H9 (cell line): ENCODE measurements at regions not wholly inside any gene's neighbourhood (a gene's known extent, or its start where the extent isn't known, plus 50 kb on each side); places are given as distances from the start of the nearest gene placed in this dataset.

ENCODE experiments used
- DNase-seq: peaks from one replicate; pipeline ENCODE4 v3.0.0-alpha.2; 2017
- H2AFZ ChIP-seq: one replicate; pipeline ENCODE4 v1.6.1; 2013; ENCODE audit warnings: mild to moderate bottlenecking, low read length, control low read depth, moderate library complexity
- H2AK5ac ChIP-seq: 2 replicates; pipeline ENCODE4 v1.6.1; 2013; ENCODE audit warnings: low read length, control low read depth, mixed read lengths; ENCODE audit not compliant: insufficient read length
- H2BK120ac ChIP-seq: one replicate; pipeline ENCODE4 v1.6.1; 2013; ENCODE audit warnings: low read depth, mild to moderate bottlenecking, low read length, control low read depth, inconsistent platforms; ENCODE audit not compliant: poor library complexity, severe bottlenecking
- H2BK12ac ChIP-seq: 2 replicates; pipeline ENCODE4 v1.6.1; 2013; ENCODE audit warnings: low read length, control low read depth, mixed read lengths, low read depth; ENCODE audit not compliant: insufficient read length
- H2BK15ac ChIP-seq: 2 replicates; pipeline ENCODE4 v1.6.1; 2013; ENCODE audit warnings: low read depth, low read length, control low read depth
- H2BK20ac ChIP-seq: one replicate; pipeline ENCODE4 v1.6.1; 2013; ENCODE audit warnings: low read depth, mild to moderate bottlenecking, low read length, control low read depth, inconsistent platforms; ENCODE audit not compliant: poor library complexity, severe bottlenecking
- H2BK5ac ChIP-seq: 2 replicates; pipeline ENCODE4 v1.6.1; 2013; ENCODE audit warnings: low read length, control low read depth, mixed read lengths; ENCODE audit not compliant: insufficient read length
- H3K14ac ChIP-seq: 2 replicates; pipeline ENCODE4 v1.6.1; 2013; ENCODE audit warnings: low read length, control low read depth; ENCODE audit not compliant: insufficient read depth
- H3K18ac ChIP-seq: 2 replicates; pipeline ENCODE4 v1.6.1; 2013; ENCODE audit warnings: low read depth, mild to moderate bottlenecking, mixed read lengths, low read length, control low read depth; ENCODE audit not compliant: insufficient read length
- H3K23ac ChIP-seq: 2 replicates; pipeline ENCODE4 v1.6.1; 2013; ENCODE audit warnings: low read length, control low read depth, mixed read lengths, low read depth; ENCODE audit not compliant: insufficient read length
- H3K23me2 ChIP-seq: 2 replicates; pipeline ENCODE4 v1.6.1; 2013; ENCODE audit warnings: low read depth, mild to moderate bottlenecking, mixed read lengths, low read length, control low read depth; ENCODE audit not compliant: insufficient read length, poor library complexity, severe bottlenecking
- H3K27ac ChIP-seq: 2 replicates; pipeline ENCODE4 v1.5.1; 2013; ENCODE audit warnings: low read length, control low read depth, mixed read lengths, low read depth; ENCODE audit not compliant: insufficient read length
- H3K27me3 ChIP-seq: 2 replicates; pipeline ENCODE4 v1.6.1; 2013; ENCODE audit warnings: low read length, control low read depth, inconsistent platforms; ENCODE audit not compliant: insufficient read depth
- H3K4ac ChIP-seq: 2 replicates; pipeline ENCODE4 v1.6.1; 2013; ENCODE audit warnings: low read depth, mild to moderate bottlenecking, control low read depth, inconsistent platforms, low read length, moderate library complexity
- H3K4me1 ChIP-seq: 2 replicates; pipeline ENCODE4 v1.6.1; 2013; ENCODE audit warnings: low read length, control low read depth, inconsistent platforms; ENCODE audit not compliant: insufficient read depth
- H3K4me2 ChIP-seq: 2 replicates; pipeline ENCODE4 v1.6.1; 2013; ENCODE audit warnings: low read length, control low read depth, mixed read lengths; ENCODE audit not compliant: insufficient read length, insufficient read depth
- H3K56ac ChIP-seq: 2 replicates; pipeline ENCODE4 v1.6.1; 2013; ENCODE audit warnings: low read depth, mild to moderate bottlenecking, mixed read lengths, low read length, control low read depth; ENCODE audit not compliant: insufficient read length
- H3K79me1 ChIP-seq: 2 replicates; pipeline ENCODE4 v1.6.1; 2013; ENCODE audit warnings: low read depth, mild to moderate bottlenecking, moderate library complexity, low read length, control low read depth, inconsistent platforms; ENCODE audit not compliant: insufficient read depth, poor library complexity, severe bottlenecking
- H3K79me2 ChIP-seq: 2 replicates; pipeline ENCODE4 v1.6.1; 2013; ENCODE audit warnings: low read length, control low read depth, inconsistent platforms; ENCODE audit not compliant: insufficient read depth
- H3K9ac ChIP-seq: 2 replicates; pipeline ENCODE4 v1.6.1; 2013; ENCODE audit warnings: low read length, control low read depth, mixed read lengths; ENCODE audit not compliant: insufficient read length; ENCODE audit errors: extremely low read depth
- H3K9me3 ChIP-seq: one replicate; pipeline ENCODE4 v1.6.1; 2013; ENCODE audit warnings: low read depth, low read length, inconsistent platforms; ENCODE audit not compliant: control insufficient read depth
- H3T11ph ChIP-seq: one replicate; pipeline ENCODE4 v1.6.1; 2013; ENCODE audit warnings: mild to moderate bottlenecking, low read length, control low read depth, inconsistent platforms
- H4K20me1 ChIP-seq: one replicate; pipeline ENCODE4 v1.6.1; 2013; ENCODE audit not compliant: control insufficient read depth, insufficient read length, insufficient read depth
- H4K5ac ChIP-seq: 2 replicates; pipeline ENCODE4 v1.6.1; 2013; ENCODE audit warnings: low read depth, mild to moderate bottlenecking, mixed read lengths, low read length, control low read depth; ENCODE audit not compliant: insufficient read length
- H4K8ac ChIP-seq: replicated peaks from 2 replicates; pipeline ENCODE4 v1.6.1; 2013; ENCODE audit warnings: low read length, control low read depth, mixed read lengths, low read depth; ENCODE audit not compliant: insufficient read length
- H4K91ac ChIP-seq: 2 replicates; pipeline ENCODE4 v1.6.1; 2013; ENCODE audit warnings: low read depth, mild to moderate bottlenecking, moderate library complexity, mixed read lengths, low read length, control low read depth; ENCODE audit not compliant: insufficient read length
- H3K27ac Mint-ChIP-seq, 3 experiments: 2 replicates in 2 of 3; 3 replicates in 1 of 3; pipeline ENCODE4 v1.8.0; 2020 to 2021; ENCODE audit warnings: mixed read lengths in 3 of 3, mild to moderate bottlenecking in 1 of 3, moderate library complexity in 1 of 3
- H3K27me3 Mint-ChIP-seq: 2 replicates; pipeline ENCODE4 v1.8.0; 2021; ENCODE audit warnings: low read depth, mild to moderate bottlenecking, moderate library complexity, mixed read lengths
- H3K36me3 Mint-ChIP-seq, 3 experiments: 2 replicates in 2 of 3; 3 replicates in 1 of 3; pipeline ENCODE4 v1.8.0; 2020 to 2021; ENCODE audit warnings: low read depth in 3 of 3, mixed read lengths in 3 of 3; ENCODE audit not compliant: insufficient read depth in 1 of 3
- H3K4me1 Mint-ChIP-seq, 2 experiments: 2 replicates each; pipeline ENCODE4 v1.8.0; 2020; ENCODE audit warnings: mixed read lengths in 2 of 2
- H3K4me3 Mint-ChIP-seq, 2 experiments: 2 replicates in 1 of 2; 3 replicates in 1 of 2; pipeline ENCODE4 v1.8.0; 2020 to 2021; ENCODE audit warnings: mild to moderate bottlenecking in 2 of 2, mixed read lengths in 2 of 2, moderate library complexity in 1 of 2
- H3K9me3 Mint-ChIP-seq, 2 experiments: 2 replicates in 1 of 2; 3 replicates in 1 of 2; pipeline ENCODE4 v1.8.0; 2020; ENCODE audit warnings: mild to moderate bottlenecking in 2 of 2, mixed read lengths in 2 of 2, moderate library complexity in 1 of 2
- WGBS: extraction: QIAGEN DNeasy Blood & Tissue Kit; methylation state at CpG from one replicate; pipeline ENCODE4 v1.1.7; 2013; ENCODE audit warnings: missing lambda C conversion rate, low lambda C conversion rate, mixed read lengths; ENCODE audit not compliant: insufficient read length; ENCODE audit errors: extremely low coverage; 5-methylcytosine and 5-hydroxymethylcytosine counted together
- TF ChIP-seq, protein P1 (sequence below): fragments of 200-600 bp; sonication (generic); conservative IDR thresholded peaks from 3 replicates; pipeline ENCODE4 v1.8.0; 2021; ENCODE audit warnings: antibody characterized with exemption, mild to moderate bottlenecking

DNA sequence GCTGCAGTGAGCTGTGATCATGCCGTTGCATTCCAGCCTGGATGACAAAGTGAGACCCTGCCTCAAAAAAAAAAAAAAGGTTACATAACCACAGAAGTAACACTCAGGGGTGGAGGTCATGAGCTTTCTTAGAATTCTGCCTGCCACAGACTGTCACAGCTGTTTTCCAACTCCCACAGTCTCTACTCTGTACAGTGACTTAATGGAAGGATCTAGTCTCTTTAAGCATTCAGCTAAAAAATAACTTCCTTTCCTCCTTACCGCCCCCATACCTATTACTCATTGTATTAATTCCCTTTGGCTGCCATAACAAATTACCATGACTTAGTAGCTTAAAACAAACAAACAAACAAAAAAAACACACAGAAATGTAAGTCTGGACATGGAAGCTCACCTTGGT, 99.6 kb upstream of the UBE2E1 start:
- Histone ChIP-seq H2BK5ac (no peak overlapping the region), H2AK5ac (no peak overlapping the region), H3K79me2 (no peaks in the 10 kb centered on the region), H4K5ac (no peak overlapping the region), H2AFZ (no peak overlapping the region), H3K79me1 (no peaks in the 10 kb centered on the region), H3K14ac (no peak overlapping the region), H3K4me2 (no peak overlapping the region), H2BK20ac (no peak overlapping the region), H3K9me3 (no peaks in the 10 kb centered on the region), H2BK12ac (no peak overlapping the region), H3K4ac (no peak overlapping the region), H3K23ac (no peak overlapping the region), H3K9ac (no peak overlapping the region), H4K20me1 (no peaks in the 10 kb centered on the region), H2BK15ac (no peak overlapping the region), H3K23me2 (no peaks in the 10 kb centered on the region), H3T11ph (no peak overlapping the region), H4K91ac (no peak overlapping the region), H3K56ac (no peak overlapping the region), H3K4me1 (peaks cover 4% of the 10 kb centered on the region; the same call in 1 of the 2 replicates), H3K27me3 (no peaks in the 10 kb centered on the region), H3K18ac (no peak overlapping the region), H2BK120ac (no peak overlapping the region), H4K8ac (no peak overlapping the region), H3K27ac (no peak overlapping the region)
- Mint-ChIP-seq H3K36me3 (no peaks in the 10 kb centered on the region), H3K4me1 (peaks cover 24 to 27% of the 10 kb centered on the region in 2 experiments), H3K27ac (no peak overlapping the region; a peak in 1 of 7 replicates), H3K9me3 (no peaks in the 10 kb centered on the region), H3K4me3 (no peak overlapping the region), H3K27me3 (no peaks in the 10 kb centered on the region)
- no peak for DNase-seq
- TF ChIP-seq, protein P1, sequence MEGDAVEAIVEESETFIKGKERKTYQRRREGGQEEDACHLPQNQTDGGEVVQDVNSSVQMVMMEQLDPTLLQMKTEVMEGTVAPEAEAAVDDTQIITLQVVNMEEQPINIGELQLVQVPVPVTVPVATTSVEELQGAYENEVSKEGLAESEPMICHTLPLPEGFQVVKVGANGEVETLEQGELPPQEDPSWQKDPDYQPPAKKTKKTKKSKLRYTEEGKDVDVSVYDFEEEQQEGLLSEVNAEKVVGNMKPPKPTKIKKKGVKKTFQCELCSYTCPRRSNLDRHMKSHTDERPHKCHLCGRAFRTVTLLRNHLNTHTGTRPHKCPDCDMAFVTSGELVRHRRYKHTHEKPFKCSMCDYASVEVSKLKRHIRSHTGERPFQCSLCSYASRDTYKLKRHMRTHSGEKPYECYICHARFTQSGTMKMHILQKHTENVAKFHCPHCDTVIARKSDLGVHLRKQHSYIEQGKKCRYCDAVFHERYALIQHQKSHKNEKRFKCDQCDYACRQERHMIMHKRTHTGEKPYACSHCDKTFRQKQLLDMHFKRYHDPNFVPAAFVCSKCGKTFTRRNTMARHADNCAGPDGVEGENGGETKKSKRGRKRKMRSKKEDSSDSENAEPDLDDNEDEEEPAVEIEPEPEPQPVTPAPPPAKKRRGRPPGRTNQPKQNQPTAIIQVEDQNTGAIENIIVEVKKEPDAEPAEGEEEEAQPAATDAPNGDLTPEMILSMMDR = no peak
- WGBS = 100% methylated on average over 1 of the region's 2 CpGs
